NT2/D1 (cell line): ENCODE measurements at regions not wholly inside any gene's neighbourhood (a gene's known extent, or its start where the extent isn't known, plus 50 kb on each side); places are given as distances from the start of the nearest gene placed in this dataset.
A peak's percentile ranks its signal among the peaks of the same experiment; 100 is the strongest.

Experiments used
- DNase-seq: peaks from one replicate; pipeline ENCODE4 v3.0.0-alpha.2; 2011; ENCODE audit warnings: low read depth, low spot score
- H3K27me3 ChIP-seq: 2 replicates; pipeline ENCODE4 v1.6.0; 2011; ENCODE audit warnings: mild to moderate bottlenecking; ENCODE audit not compliant: insufficient read length, insufficient read depth
- H3K36me3 ChIP-seq: 2 replicates; pipeline ENCODE4 v1.6.1; 2011; ENCODE audit warnings: mild to moderate bottlenecking, low read length, mixed read lengths; ENCODE audit not compliant: insufficient read depth, insufficient read length
- H3K4me1 ChIP-seq: 2 replicates; pipeline ENCODE4 v1.5.1; 2011; ENCODE audit not compliant: insufficient read depth, insufficient read length
- H3K4me3 ChIP-seq: 2 replicates; pipeline ENCODE4 v1.5.1; 2011; ENCODE audit warnings: low read depth; ENCODE audit not compliant: insufficient read length
- H3K9ac ChIP-seq: 2 replicates; pipeline ENCODE4 v1.6.0; 2011; ENCODE audit warnings: low read depth; ENCODE audit not compliant: insufficient read length
- H3K9me3 ChIP-seq: 2 replicates; pipeline ENCODE4 v1.5.1; 2011; ENCODE audit warnings: mild to moderate bottlenecking, low read length; ENCODE audit not compliant: insufficient read depth
- SUZ12 ChIP-seq: IDR thresholded peaks from 2 replicates; pipeline ENCODE4 v1.6.1; 2011; ENCODE audit not compliant: insufficient read length, insufficient read depth; ENCODE audit errors: extremely low read depth
- YY1 ChIP-seq: IDR thresholded peaks from 2 replicates; pipeline ENCODE4 v1.6.1; 2011; ENCODE audit not compliant: insufficient read length, insufficient read depth
- ZNF274 ChIP-seq: IDR thresholded peaks from 2 replicates; pipeline ENCODE4 v1.6.1; 2011; ENCODE audit warnings: mild to moderate bottlenecking, low read depth, low read length

DNA sequence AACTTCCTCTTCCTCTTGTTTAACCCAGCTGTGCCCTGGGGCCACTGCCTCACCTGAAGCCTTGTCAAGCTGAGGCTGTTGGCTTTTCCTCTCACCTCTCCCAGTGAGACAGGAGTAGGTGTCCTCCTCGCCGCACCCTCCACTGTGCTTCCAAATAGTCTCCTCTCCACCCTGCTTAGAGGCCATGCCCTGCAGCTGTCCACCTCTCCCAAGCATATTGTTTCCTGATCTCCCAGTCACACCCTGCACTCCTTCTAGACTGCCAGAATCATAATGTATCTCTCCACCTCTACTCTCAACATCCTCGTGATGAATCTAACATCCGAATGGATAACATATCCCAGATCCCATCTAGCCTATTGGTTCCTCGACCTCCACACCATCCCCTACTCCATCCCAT is 196.3 kb upstream of the GHITM start:
- Histone ChIP-seq H3K9me3 (no peaks in the 10 kb centered on the region), H3K4me1 (peaks cover 2% of the 10 kb centered on the region), H3K27me3 (no peaks in the 10 kb centered on the region), H3K9ac (no peak overlapping the region), H3K36me3 (no peaks in the 10 kb centered on the region), H3K4me3 (no peak overlapping the region)
- no peak for DNase-seq
- no peak for TF ChIP-seq ZNF274
- TF ChIP-seq YY1 = no peak
- TF ChIP-seq SUZ12 = no peak

DNA sequence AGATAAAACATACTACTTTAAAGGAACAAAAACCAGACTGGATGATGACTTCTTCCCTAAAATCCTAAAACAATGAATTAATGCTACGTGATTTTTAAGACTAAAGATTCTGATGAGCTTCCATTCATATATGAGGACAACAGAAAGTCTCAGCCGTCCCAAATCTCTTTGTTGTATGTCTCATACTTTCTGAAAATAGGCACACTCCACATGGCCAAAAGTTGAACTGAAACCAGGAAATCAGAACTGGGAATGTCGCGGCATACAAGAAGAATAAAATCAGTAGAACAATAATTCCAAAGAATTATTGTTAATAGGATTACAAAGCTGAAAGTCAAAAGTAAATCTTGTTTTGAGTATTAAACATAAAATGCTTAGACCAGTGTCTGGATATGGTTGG is 195.4 kb upstream of the GHITM start:
- Histone ChIP-seq H3K4me3 (no peak overlapping the region), H3K4me1 (peaks cover 2% of the 10 kb centered on the region), H3K9me3 (no peaks in the 10 kb centered on the region), H3K9ac (no peak overlapping the region), H3K27me3 (no peaks in the 10 kb centered on the region), H3K36me3 (no peaks in the 10 kb centered on the region)
- TF ChIP-seq SUZ12 = no peak
- TF ChIP-seq ZNF274 = no peak
- TF ChIP-seq YY1 = no peak
- DNase-seq = no peak

GRCh38 chr10:83945982-83946718 is 193.2 kb upstream of the GHITM start:
- H3K4me3 ChIP-seq = no peak overlapping the region
- no peak for DNase-seq
- no peaks in the 10 kb centered on the region for H3K36me3 ChIP-seq
- no peaks in the 10 kb centered on the region for H3K27me3 ChIP-seq
- H3K9ac ChIP-seq = no peak overlapping the region
- H3K9me3 ChIP-seq = no peaks in the 10 kb centered on the region
- TF ChIP-seq SUZ12 = no peak
- no peak for TF ChIP-seq ZNF274
- TF ChIP-seq YY1 = no peak
- H3K4me1 ChIP-seq = peaks cover 5% of the 10 kb centered on the region

DNA sequence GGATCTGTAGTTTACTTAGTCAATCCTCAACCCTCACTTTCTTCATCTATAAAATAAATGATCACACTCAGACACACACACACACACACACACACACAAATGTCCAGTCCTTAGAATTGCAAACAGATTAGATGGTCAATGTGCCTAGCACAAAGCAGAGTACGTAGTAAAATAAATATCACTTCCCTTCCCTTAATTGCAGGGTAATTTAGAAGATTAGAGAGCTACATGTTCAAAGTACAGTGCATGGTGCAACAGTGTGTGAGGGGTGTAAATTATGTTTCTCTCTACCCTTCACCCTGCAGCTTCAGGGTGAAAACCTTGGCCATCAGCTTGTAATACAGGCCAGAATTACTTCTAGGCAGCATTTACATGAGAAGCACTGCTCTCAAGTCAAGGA is 187.0 kb upstream of the GHITM start:
- Histone ChIP-seq H3K9me3 (no peaks in the 10 kb centered on the region), H3K4me1 (peaks cover 11% of the 10 kb centered on the region), H3K4me3 (no peak overlapping the region), H3K9ac (no peak overlapping the region), H3K36me3 (no peaks in the 10 kb centered on the region), H3K27me3 (peaks cover 18% of the 10 kb centered on the region)
- TF ChIP-seq SUZ12 (no peak), ZNF274 (no peak), YY1 (no peak)
- no peak for DNase-seq

DNA sequence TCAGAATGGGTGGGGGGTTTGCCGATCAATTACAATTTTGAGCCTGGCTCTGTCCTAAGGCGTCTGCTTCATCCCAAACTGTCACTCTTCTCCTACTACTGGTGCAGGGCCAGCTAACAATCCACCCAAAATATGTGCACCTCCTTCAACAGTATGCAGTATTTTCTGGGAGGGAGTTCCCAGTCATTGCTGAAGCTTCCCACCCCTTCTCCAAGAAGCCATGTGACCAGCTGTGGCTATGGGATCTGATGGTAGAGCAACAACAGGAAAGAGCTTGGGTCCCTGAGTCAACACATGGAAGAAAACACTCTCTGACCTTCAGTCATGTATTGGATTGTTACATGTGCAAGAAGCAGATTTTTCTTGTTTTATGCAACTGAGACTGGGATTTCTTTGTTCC is 185.7 kb upstream of the GHITM start:
- TF ChIP-seq SUZ12 (no peak), ZNF274 (no peak), YY1 (no peak)
- Histone ChIP-seq H3K4me3 (no peak overlapping the region), H3K36me3 (no peaks in the 10 kb centered on the region), H3K27me3 (peaks cover 25% of the 10 kb centered on the region), H3K9ac (no peak overlapping the region), H3K9me3 (no peaks in the 10 kb centered on the region), H3K4me1 (peaks cover 15% of the 10 kb centered on the region)
- DNase-seq = no peak

DNA sequence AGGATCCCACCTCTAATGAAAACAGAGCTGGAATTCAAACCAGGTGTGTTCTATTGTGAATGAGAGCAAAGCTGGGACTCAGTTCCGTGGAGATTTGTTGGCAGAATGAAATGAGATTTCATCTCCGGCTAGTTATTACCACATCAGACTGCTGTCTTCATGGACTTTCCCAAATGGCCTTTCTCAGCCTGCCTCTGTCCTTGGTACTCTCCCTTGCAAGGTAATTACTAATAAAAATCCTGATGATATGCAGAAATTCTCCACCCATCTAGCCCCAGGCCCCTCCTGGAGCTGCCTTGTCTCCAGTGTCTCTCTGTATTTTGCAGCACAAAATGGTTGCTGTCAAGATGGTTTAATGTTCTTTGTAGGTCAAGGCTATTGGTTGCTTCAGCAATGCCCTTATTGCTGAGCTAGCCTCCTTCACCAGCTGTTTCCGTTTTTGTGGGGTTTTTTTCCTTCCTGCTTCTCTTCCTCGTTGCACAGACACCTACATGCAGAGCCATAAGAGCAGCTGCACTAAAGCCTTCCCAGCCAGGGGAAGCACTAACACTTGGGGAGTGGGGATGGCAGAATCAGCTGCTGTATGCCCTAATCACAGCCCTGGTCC is 185.0 kb upstream of the GHITM start:
- peaks cover 15% of the 10 kb centered on the region for H3K4me1 ChIP-seq
- no peak for DNase-seq
- H3K9me3 ChIP-seq = no peaks in the 10 kb centered on the region
- H3K36me3 ChIP-seq = no peaks in the 10 kb centered on the region
- no peak overlapping the region for H3K9ac ChIP-seq
- no peak overlapping the region for H3K4me3 ChIP-seq
- H3K27me3 ChIP-seq = peaks cover 32% of the 10 kb centered on the region
- TF ChIP-seq SUZ12 = no peak
- TF ChIP-seq ZNF274 = no peak
- TF ChIP-seq YY1 = no peak

DNA sequence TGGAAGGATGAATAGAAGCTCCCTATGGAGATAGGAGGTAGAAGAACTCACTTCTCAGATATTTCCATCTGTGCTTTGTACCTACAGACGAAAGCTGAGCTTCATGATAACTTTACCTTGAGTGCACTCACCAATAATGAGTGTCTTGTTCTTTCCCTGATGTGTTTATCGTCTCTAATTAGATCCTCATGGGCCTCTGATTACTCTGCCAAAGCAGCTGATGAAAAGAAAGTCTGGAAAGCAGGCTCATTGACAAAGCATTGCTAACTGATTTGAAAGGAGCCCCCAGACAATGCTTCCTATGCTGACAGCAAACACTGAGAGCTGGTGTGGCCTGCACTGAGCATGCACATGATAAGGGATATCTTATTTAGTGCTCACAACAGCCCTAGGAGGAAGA is 183.9 kb upstream of the GHITM start:
- TF ChIP-seq SUZ12 = no peak
- no peak for TF ChIP-seq ZNF274
- no peak for TF ChIP-seq YY1
- Histone ChIP-seq H3K27me3 (peaks cover 40% of the 10 kb centered on the region), H3K4me1 (peaks cover 12% of the 10 kb centered on the region), H3K9ac (no peak overlapping the region), H3K36me3 (no peaks in the 10 kb centered on the region), H3K4me3 (no peak overlapping the region), H3K9me3 (no peaks in the 10 kb centered on the region)
- no peak for DNase-seq

DNA sequence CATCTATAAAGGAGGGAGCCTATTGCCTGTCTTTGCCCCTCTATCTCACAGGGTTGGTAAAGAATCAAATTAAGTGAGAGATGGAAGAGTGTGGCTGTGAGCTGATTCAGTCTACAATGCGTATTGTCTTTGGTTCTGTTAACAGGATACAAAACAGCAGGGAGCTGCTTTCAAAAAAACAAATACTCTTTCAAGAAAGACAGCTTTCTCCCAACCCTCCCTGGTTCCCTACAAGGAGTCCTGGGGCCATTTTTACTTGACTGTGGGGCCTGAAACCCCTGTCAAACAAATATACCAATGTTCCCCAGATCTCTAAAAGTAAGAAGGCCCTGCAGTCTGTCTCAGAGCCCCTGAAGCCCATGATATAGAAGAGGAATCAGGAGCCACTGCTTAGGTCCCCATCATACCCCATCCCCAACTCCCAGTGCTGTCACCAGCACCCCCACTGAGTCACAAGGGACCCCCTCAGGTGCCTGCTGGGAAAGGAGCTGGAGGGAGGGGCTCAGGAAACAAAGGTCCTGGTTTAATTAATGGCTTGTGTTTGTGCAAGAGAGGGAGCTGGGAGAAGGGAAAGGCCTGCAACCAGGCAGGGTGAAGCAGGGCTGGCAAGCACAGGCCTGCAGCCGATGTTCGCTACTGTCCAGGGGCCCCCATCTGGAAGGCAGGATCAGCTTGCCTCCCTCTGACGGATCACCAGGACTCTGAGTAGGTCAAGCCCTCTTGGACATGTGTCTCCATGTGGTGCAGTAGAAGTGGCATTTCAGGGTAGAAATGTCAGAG is 182.0 kb upstream of the GHITM start:
- H3K36me3 ChIP-seq = no peaks in the 10 kb centered on the region
- peaks cover 12% of the 10 kb centered on the region for H3K4me1 ChIP-seq
- H3K9me3 ChIP-seq = no peaks in the 10 kb centered on the region
- H3K4me3 ChIP-seq = no peak overlapping the region
- DNase-seq = peak; percentile 35
- peaks cover 40% of the 10 kb centered on the region for H3K27me3 ChIP-seq
- H3K9ac ChIP-seq = no peak overlapping the region
- TF ChIP-seq ZNF274 (no peak), SUZ12 (no peak), YY1 (no peak)
